Fibroblast of the aortic adventitia (primary cell): ENCODE measurements at regions not wholly inside any gene's neighbourhood (a gene's known extent, or its start where the extent isn't known, plus 50 kb on each side); places are given as distances from the start of the nearest gene placed in this dataset.

Experiments used
- DNase-seq: peaks from one replicate; pipeline ENCODE4 v3.0.0-alpha.2; 2010; ENCODE audit warnings: low read depth
- H3K4me3 ChIP-seq: 2 replicates; pipeline ENCODE4 v1.5.1; 2011; ENCODE audit warnings: low read depth, mild to moderate bottlenecking, control low read depth, low read length, moderate library complexity
- TF ChIP-seq, protein P1 (sequence below): IDR thresholded peaks from 2 replicates; pipeline ENCODE4 v1.5.1; 2011; ENCODE audit warnings: mild to moderate bottlenecking, low read length, control low read depth, inconsistent platforms; ENCODE audit not compliant: insufficient read depth

- TF ChIP-seq, protein P1, sequence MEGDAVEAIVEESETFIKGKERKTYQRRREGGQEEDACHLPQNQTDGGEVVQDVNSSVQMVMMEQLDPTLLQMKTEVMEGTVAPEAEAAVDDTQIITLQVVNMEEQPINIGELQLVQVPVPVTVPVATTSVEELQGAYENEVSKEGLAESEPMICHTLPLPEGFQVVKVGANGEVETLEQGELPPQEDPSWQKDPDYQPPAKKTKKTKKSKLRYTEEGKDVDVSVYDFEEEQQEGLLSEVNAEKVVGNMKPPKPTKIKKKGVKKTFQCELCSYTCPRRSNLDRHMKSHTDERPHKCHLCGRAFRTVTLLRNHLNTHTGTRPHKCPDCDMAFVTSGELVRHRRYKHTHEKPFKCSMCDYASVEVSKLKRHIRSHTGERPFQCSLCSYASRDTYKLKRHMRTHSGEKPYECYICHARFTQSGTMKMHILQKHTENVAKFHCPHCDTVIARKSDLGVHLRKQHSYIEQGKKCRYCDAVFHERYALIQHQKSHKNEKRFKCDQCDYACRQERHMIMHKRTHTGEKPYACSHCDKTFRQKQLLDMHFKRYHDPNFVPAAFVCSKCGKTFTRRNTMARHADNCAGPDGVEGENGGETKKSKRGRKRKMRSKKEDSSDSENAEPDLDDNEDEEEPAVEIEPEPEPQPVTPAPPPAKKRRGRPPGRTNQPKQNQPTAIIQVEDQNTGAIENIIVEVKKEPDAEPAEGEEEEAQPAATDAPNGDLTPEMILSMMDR, result no peak
- H3K4me3 ChIP-seq, result no peak overlapping the region
- no peak for DNase-seq
These were observed 1097.2 kb upstream of the CNTNAP5 start for GRCh38 chr2:122927710-122928557.

DNA sequence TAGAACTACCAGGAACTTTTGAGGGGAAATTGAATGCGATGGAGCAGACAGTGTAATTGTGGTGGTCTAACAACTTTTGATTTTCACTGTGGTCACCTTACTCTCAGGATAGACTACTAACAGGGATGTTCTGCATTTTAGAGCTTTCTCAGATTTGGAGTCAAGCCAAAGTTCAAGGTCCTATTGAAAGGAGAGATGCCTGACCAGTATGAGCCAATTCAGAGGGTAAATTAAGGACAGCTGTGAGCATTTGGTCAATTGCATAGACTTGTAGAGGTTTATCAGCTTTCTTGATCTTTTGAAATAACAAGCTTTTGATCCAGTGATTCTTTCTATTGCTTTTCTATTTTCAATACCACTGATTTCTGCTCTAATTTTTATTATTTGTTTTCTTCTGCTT is 1095.7 kb upstream of the CNTNAP5 start:
- TF ChIP-seq, protein P1, result no peak
- no peak overlapping the region for H3K4me3 ChIP-seq
- DNase-seq, result no peak

DNA sequence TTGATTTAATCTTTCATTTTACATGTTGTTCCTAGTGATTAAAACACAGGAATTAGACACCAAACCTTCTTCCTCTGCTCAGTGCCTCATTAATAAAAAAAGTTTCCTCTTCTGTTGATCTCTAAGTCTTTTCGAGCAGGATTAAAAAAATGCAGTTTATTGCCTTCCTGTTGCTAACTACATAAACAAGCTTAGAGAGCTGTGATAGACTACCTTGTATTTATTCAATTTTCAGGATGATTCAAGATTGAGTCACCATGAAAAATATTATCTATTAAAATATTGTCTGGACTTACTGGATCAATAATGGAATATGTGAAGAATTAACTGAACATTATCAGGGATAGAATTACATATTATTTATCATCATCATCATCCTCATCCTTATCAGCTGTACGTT is 1089.6 kb upstream of the CNTNAP5 start:
- H3K4me3 ChIP-seq, result no peak overlapping the region
- TF ChIP-seq, protein P1, result no peak
- DNase-seq, result no peak

GRCh38 chr2:122939796-122940195 is 1085.3 kb upstream of the CNTNAP5 start:
- no peak for DNase-seq
- H3K4me3 ChIP-seq, result no peak overlapping the region
- TF ChIP-seq, protein P1, result no peak

- DNase-seq, result no peak
- TF ChIP-seq, protein P1, result no peak
- H3K4me3 ChIP-seq, result no peak overlapping the region
These were observed 1075.6 kb upstream of the CNTNAP5 start for GRCh38 chr2:122949523-122949922.

DNA sequence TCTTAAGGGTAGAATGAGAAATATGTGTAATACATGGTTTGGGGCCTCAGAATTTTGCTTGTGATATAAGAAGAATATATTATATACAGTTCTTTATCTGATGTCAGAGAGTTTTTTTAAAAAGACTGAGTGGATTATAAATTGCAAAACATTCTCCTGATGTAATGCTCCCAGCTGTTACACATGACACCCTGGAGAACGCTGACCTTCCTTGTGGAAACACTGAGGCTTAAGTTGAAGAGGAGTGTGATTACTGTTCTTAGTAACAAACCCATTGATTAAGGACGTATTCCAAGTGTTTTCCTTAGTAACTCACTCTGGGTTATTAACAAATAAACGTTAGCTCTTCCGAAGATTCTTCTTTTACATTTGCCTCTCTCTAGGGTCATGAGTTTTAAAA is 1069.3 kb upstream of the CNTNAP5 start:
- TF ChIP-seq, protein P1, result no peak
- H3K4me3 ChIP-seq, result no peak overlapping the region
- no peak for DNase-seq
